Stomach (tissue), 4 donors: ENCODE measurements at regions not wholly inside any gene's neighbourhood (a gene's known extent, or its start where the extent isn't known, plus 50 kb on each side); places are given as distances from the start of the nearest gene placed in this dataset.

Source experiments
- CTCF ChIP-seq, 7 experiments: fragments of 450-650 bp in 4 of 7; fragments of 200-600 bp in 3 of 7; sonication (generic) in 3 of 7; IDR thresholded peaks; one replicate each; pipeline ENCODE4 v1.5.1; 2016 to 2019; ENCODE audit warnings: antibody characterized with exemption in 7 of 7, control low read depth in 2 of 7, mild to moderate bottlenecking in 1 of 7
- EP300 ChIP-seq: sonication (generic); formaldehyde crosslinking; IDR thresholded peaks from one replicate; pipeline ENCODE4 v1.6.1; 2017; ENCODE audit warnings: antibody characterized with exemption
- POLR2A ChIP-seq, 4 donors: fragments of 450-650 bp; IDR thresholded peaks; one replicate each; pipeline ENCODE4 v1.6.1; 2016; ENCODE audit warnings: antibody characterized with exemption in 4 of 4, control low read depth in 2 of 4, mild to moderate bottlenecking in 1 of 4, moderate library complexity in 1 of 4
- POLR2AphosphoS5 ChIP-seq, 3 donors: sonication (generic); formaldehyde crosslinking; IDR thresholded peaks; one replicate each; pipeline ENCODE4 v1.6.1; 2016; ENCODE audit warnings: antibody characterized with exemption in 3 of 3

DNA sequence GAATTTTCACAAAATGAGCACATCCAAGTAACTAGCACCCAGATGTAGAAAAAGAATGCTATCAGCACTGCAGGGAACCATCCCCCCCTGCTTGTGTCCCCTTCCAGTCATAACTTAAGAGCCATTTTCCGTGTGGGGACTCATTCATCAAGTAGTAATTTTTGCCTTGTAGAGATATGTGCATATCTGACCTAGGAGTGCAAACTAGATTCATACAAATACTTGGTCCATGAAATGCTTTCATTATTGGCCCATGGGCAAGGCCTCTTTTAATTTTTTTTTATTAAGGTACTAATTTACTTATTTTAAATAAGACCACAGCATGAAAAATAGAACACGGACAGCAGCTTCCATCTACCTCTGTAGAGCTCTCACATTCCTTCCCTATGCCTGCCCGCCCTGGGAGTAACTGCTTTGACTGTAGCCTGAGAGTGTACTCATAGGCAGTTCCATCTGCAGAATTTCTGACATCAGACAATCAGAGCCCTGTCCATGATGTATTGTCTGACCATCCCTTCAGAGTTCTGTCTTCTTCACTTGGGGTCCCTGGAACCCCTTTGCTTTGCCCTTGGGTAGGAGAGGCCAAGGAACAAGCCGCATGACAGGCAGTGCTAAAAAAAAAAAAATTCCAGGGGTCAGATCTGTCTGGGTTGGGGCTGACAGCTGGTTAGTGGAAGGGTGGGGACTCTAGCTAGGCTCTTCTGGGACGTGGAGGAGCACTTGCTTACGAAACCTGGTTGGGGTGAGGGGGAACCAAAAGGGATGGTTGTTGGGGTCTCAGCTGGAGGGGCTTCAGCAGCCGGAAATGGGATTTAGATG, 131.7 kb downstream of the C12orf75 start:
- TF ChIP-seq CTCF (IDR thresholded peaks at IDR 0.05) (no peak), POLR2A (IDR thresholded peaks at IDR 0.05) (no peak), POLR2AphosphoS5 (IDR thresholded peaks at IDR 0.05) (no peak), EP300 (no peak)
